NCI-H510A treated with DMSO at 0.1 percent for 48 hours (cell line): ENCODE measurements at regions not wholly inside any gene's neighbourhood (a gene's known extent, or its start where the extent isn't known, plus 50 kb on each side); places are given as distances from the start of the nearest gene placed in this dataset.

Source experiments
- DNase-seq: peaks from one replicate; lab custom pipeline; 2025; lab: John Stamatoyannopoulos, UW

DNA sequence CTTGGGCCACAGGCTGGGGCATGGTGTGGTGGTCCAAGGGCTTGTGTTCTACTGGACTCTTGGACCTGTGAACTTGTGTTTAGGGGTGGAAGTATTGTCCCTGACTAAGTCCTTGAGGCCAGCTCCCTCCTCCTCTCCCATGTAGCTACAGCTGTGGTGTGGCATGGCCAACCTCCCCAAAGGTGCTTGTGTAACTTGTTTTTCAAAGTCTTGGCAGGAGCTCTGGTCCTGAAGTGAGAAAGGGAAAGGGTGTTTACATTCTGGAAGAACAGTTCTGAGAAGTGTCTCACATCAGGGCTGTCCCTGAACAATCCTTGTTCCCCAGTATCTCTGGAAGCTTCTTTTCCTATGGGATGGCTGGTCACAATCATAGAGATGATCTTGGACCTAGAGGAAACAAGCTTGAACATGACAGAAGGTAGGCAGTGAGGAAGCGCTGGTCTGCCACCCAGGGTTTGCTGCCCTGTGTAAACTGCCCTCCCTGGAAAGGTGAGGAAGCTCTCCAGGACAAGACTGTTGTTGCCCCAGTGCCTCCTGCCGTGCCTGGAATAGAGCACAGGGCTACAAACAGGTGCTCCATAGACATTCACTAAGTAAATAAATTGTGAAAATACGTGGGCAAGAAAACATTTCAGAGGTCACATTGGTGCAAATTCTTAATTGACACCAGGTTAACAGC is 64.6 kb upstream of the KLF9 start:
- peak; percentile 7 for DNase-seq

DNA sequence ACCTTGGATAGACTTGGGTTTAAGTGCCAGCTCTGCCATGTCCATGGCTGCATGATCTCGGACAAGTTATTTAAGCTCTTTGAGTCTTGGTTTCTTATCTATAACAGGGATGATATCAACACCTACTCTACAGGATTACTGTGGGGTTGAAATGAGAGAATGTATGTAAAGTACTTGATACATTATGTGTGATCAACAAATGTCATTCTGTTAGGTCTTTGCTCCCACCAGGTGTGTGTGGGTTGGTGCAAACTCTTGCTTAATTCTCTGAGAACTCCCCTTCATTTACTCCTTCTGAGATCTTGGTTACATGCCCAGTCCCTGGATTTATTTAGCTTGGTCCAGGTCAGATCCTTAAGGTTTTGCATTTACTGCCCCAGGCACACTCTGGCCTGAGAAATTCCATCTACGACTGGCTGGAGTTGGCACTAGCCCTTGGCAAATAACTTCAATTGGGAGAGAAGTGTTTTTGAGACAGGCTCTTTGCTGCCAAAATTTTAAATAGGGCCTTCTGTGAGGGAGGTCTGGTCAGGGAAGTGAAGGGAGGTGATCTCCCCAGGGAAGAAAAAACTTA is 63.5 kb upstream of the KLF9 start:
- DNase-seq, result no peak

GRCh38 chr9:70477146-70477745 is 62.8 kb upstream of the KLF9 start:
- DNase-seq, result no peak

- DNase-seq, result no peak
Observed at GRCh38 chr9:70475211-70475610, 60.8 kb upstream of the KLF9 start.

DNA sequence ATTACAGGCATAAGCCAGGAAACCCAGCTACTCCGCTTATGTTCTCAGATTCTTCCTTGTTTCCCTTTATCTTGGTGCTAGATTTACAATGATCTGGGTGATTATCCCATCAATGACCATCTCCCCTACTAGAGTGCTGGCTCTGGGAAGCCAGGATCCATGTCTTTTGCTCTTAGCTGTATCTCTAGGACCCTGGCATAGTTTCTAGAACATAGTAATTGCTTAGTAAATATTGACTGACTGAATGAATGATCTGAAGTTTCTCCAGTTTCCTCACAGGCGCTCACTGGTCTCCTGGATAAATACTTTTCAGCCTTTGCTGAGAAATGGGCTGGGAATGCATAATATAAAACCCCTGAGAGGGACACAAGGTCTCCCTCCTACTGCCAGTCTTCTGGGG is 60.0 kb upstream of the KLF9 start:
- DNase-seq, result no peak

- no peak for DNase-seq
Observed at GRCh38 chr9:70472268-70473249, 58.1 kb upstream of the KLF9 start.

DNA sequence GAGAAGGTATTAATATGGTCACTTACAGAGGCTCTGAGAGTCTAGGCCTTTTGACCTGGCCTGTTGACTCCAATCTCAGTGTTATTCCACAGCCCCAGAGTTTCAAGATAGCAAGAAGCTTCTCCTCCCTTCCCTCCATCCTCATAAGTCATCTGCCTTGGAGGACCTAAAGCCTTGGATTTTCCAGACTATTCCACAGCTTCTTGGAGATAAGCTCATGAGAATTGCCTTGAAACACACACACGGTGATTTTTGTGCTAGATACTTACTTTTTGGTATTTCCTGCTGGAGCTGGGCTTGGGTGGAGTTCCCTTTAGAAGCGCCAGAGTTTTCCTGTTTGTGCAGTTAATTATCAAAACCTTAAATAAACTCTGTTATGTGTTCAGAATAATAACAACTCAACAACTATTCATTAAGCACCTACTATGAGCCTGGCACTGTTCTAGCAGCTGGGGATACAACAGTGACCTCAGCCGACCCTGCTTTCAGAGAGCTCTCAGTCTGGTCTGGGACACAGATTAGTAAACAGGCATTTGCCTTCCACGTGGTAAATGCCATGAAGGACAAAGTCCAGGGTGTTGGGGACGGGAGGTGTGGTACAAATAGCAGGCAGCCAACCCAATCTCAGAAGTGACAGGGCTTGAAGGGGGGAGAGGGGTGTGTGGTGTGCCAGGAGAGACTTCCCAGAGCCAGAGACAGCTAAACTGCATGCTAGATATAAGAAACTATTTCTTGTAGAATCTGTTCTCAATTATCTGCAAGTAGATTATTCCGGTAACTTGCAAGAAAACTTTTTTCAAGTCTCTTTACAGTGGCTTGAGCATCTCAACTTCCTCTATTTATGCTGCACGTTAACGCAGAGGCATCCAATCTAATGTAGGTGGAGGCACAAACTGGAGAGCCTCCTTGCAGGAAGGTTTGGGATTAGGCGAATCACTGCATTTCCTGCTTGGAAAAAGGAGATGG is 55.9 kb upstream of the KLF9 start:
- no peak for DNase-seq

DNA sequence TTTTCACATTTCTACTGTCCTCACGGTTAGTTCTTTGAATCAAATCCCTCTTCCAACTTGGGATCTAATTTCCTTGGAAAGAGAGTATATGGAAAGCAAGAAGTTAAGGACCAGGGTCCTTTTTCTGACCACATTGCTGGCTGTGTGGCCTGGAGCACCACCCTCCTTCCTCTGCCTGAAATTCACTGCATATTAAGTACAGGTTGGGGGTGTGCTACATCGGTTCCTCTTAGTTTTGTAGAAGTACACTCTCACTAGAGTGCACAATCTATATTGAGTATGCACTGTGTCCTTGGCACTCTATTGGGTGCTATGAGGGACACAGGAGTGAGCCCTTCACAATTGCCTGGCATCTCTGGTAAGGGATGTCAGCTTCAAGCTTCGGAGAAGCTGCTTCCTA is 53.8 kb upstream of the KLF9 start:
- DNase-seq, result no peak

GRCh38 chr9:70466976-70467561 is 52.6 kb upstream of the KLF9 start:
- DNase-seq, result no peak

- no peak for DNase-seq
Observed at GRCh38 chr9:70465904-70466303, 51.4 kb upstream of the KLF9 start.

GRCh38 chr9:70465398-70465797 is 50.9 kb upstream of the KLF9 start:
- no peak for DNase-seq
